Ascending aorta (tissue), 2 donors: ENCODE measurements at regions not wholly inside any gene's neighbourhood (a gene's known extent, or its start where the extent isn't known, plus 50 kb on each side); places are given as distances from the start of the nearest gene placed in this dataset.

ENCODE experiments used
- DNase-seq, 2 donors: peaks; one replicate each; pipeline ENCODE4 v3.0.0-alpha.2; 2019; ENCODE audit warnings: low spot score in 2 of 2
- H3K27ac ChIP-seq, 2 donors: fragments of 200-600 bp; sonication (generic); one replicate each; pipeline ENCODE4 v1.5.1; 2016 to 2017; ENCODE audit warnings: mild to moderate bottlenecking in 1 of 2
- H3K27me3 ChIP-seq: fragments of 200-600 bp; sonication (generic); one replicate; pipeline ENCODE4 v1.5.1; 2017
- H3K36me3 ChIP-seq, 2 donors: fragments of 200-600 bp; sonication (generic); one replicate each; pipeline ENCODE4 v1.5.1; 2016
- H3K4me1 ChIP-seq, 2 donors: fragments of 200-600 bp; sonication (generic); one replicate each; pipeline ENCODE4 v1.5.1; 2016 to 2017; ENCODE audit warnings: mild to moderate bottlenecking in 1 of 2
- H3K4me3 ChIP-seq, 2 donors: fragments of 200-600 bp; sonication (generic); one replicate each; pipeline ENCODE4 v1.5.1; 2016 to 2017; ENCODE audit warnings: mild to moderate bottlenecking in 1 of 2
- H3K9me3 ChIP-seq, 2 donors: fragments of 200-600 bp; sonication (generic); one replicate each; pipeline ENCODE4 v1.5.1; 2016
- intact Hi-C: fragments of 100-400 bp; cut with DNase I; formaldehyde crosslinking; loops from one replicate; pipeline ENCODE4 v1.15.1; 2023
- TF ChIP-seq, protein P1 (sequence below), 3 experiments: fragments of 200-600 bp in 2 of 3; fragments of 450-650 bp in 1 of 3; sonication (generic) in 2 of 3; IDR thresholded peaks; one replicate each; pipeline ENCODE4 v1.5.1; 2016 to 2019; ENCODE audit warnings: antibody characterized with exemption in 3 of 3, mild to moderate bottlenecking in 1 of 3, moderate library complexity in 1 of 3

DNA sequence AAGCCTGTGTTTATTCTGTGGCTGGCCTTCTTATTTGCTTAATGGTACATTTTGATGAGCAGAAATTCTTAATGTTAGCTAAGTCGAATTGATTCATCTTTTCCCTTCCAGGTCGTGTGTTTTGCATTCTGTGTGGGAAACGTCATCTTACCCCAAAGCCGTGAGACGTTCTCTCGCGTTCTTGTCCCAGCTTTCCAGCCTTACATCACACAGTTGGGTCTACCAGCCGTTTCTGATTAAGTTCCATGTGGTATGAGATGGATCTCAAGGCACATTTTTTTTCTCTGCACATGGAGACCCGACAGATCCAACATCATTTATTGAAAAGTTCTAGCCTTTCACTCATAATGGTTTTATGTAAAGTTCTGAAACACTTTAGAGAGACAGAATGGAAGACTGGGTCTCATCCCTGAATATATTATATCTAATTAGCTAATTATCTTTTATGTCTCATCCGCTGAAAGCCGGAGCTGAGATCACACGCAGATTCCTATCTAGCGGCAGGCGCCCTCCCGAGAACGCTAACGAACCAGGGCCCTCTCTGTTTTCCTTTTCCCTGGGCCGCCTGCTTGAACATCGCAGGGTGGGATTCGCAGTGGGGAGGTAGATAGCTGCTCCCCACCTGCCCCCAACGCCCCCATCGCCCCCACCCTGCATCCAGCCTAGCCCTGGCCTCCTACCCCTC, 1162.2 kb downstream of the BRD1 start:
- H3K27ac ChIP-seq, result no peak overlapping the region
- no peak for DNase-seq
- no peaks in the 10 kb centered on the region for H3K9me3 ChIP-seq
- H3K36me3 ChIP-seq, result no peaks in the 10 kb centered on the region
- no peak overlapping the region for H3K4me3 ChIP-seq
- intact Hi-C loops, result no loop called here
- H3K4me1 ChIP-seq, result no peaks in the 10 kb centered on the region
- no peaks in the 10 kb centered on the region for H3K27me3 ChIP-seq
- TF ChIP-seq, protein P1, sequence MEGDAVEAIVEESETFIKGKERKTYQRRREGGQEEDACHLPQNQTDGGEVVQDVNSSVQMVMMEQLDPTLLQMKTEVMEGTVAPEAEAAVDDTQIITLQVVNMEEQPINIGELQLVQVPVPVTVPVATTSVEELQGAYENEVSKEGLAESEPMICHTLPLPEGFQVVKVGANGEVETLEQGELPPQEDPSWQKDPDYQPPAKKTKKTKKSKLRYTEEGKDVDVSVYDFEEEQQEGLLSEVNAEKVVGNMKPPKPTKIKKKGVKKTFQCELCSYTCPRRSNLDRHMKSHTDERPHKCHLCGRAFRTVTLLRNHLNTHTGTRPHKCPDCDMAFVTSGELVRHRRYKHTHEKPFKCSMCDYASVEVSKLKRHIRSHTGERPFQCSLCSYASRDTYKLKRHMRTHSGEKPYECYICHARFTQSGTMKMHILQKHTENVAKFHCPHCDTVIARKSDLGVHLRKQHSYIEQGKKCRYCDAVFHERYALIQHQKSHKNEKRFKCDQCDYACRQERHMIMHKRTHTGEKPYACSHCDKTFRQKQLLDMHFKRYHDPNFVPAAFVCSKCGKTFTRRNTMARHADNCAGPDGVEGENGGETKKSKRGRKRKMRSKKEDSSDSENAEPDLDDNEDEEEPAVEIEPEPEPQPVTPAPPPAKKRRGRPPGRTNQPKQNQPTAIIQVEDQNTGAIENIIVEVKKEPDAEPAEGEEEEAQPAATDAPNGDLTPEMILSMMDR (IDR thresholded peaks at IDR 0.05), result no peak

DNA sequence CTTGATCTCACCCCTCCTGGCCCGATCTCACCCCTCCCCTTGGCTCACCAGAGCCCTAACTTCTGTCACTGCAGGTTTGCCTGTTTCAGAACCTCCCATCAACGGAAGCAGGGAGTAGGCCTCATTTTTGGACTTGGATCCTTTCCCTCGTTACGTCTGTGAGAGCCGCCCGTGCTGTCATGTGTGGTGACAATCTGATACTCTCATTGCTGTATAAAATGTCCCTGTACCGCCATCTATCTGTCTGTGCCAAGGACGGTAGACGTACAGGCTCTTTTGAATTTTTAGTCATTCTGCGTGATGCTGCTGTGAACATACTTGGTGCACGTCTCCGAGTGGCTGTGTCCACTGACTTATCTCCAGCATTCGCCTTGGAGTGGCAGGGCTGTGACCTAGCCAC, 1163.1 kb downstream of the BRD1 start:
- intact Hi-C loops, result no loop called here
- TF ChIP-seq, protein P1 (IDR thresholded peaks at IDR 0.05), result no peak
- H3K9me3 ChIP-seq, result no peaks in the 10 kb centered on the region
- H3K27me3 ChIP-seq, result no peaks in the 10 kb centered on the region
- no peak overlapping the region for H3K4me3 ChIP-seq
- no peaks in the 10 kb centered on the region for H3K36me3 ChIP-seq
- H3K4me1 ChIP-seq, result no peaks in the 10 kb centered on the region
- no peak overlapping the region for H3K27ac ChIP-seq
- DNase-seq, result no peak

DNA sequence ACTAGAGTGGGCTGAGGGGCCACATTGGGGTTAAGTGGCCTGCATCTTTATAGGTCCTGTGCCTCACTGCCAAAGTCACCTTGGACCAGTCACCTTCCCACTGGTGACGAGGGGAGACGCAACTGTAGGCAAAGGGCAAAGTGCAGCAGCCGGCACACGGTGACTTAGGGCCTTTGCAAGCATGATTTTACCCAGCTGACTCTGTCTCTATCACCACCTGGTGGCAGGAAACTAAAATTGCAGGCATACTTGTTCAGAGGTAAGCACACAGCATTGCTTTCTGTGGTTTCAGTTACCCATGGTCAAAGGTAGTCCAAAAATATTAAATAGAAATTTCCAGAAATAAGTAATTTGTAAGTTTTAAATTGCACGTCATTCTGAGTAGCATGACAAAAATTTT, 1164.4 kb downstream of the BRD1 start:
- TF ChIP-seq, protein P1 (IDR thresholded peaks at IDR 0.05), result no peak
- H3K27me3 ChIP-seq, result no peaks in the 10 kb centered on the region

DNA sequence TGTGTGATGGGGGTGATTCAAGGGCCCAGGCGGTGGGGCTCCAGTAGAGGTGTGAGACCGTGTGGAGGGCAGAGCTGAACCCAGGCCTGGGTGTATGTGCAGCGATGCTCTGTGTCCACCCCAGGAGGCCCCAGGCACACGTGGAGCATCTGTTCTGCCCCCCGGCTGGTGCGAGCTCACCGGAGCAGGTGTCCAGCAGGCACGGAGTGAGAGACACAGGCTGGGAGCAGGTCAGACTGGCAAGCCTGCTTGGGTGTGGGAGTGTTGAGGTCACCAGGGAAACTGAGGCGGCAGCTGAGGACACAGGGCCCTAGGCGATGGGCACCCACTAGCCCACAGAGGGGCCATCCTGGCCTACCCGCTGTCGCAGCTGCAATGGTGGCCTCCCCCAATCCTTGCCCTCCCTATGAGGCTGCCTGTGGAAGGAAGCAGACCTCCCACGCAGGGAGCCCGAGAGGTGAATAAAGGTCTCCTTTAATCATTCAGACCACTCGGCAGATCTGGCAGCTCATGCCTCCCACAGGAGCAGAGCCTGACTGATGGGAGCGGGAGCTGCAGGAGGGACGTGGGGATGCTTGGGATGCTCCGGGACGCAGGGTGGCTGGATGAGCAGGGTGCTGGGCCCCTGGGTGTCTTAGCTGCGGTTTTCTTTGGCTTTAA, 1165.1 kb downstream of the BRD1 start:
- TF ChIP-seq, protein P1 (IDR thresholded peaks at IDR 0.05), result no peak
- Histone ChIP-seq H3K4me1 (no peaks in the 10 kb centered on the region), H3K9me3 (no peaks in the 10 kb centered on the region), H3K27ac (no peak overlapping the region), H3K36me3 (no peaks in the 10 kb centered on the region), H3K27me3 (no peaks in the 10 kb centered on the region), H3K4me3 (no peak overlapping the region)
- intact Hi-C loops, result no loop called here
- DNase-seq, result no peak

More for the DNA sequence above, 1164.4 kb downstream of the BRD1 start:
- DNase-seq, result no peak
- Histone ChIP-seq H3K27ac (no peak overlapping the region), H3K4me1 (no peaks in the 10 kb centered on the region), H3K4me3 (no peak overlapping the region), H3K36me3 (no peaks in the 10 kb centered on the region), H3K9me3 (no peaks in the 10 kb centered on the region)
- intact Hi-C loops, result no loop called here

DNA sequence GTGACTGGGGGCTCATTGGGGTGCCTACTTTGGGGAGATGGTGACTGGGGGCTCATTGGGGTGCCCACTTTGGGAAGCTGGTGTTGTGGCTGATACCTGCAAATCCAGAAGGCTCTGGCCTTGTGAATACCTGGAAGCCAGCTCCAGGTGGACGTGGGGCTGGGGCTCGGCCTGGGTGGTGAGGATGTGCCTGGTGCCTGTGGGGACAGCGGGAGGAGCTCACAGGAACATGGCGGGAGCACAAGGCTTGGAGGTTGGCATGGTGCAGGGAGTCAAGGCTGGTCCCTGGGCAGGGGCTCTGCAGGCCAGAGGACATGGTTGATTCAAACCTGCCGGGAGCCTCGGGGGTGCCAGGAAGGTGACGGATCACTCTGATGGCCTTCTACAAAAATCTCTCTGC, 1165.7 kb downstream of the BRD1 start:
- H3K4me3 ChIP-seq, result no peak overlapping the region
- intact Hi-C loops, result no loop called here
- H3K9me3 ChIP-seq, result no peaks in the 10 kb centered on the region
- no peaks in the 10 kb centered on the region for H3K36me3 ChIP-seq
- no peak for DNase-seq
- TF ChIP-seq, protein P1 (IDR thresholded peaks at IDR 0.05), result no peak
- H3K27ac ChIP-seq, result no peak overlapping the region
- H3K27me3 ChIP-seq, result no peaks in the 10 kb centered on the region
- no peaks in the 10 kb centered on the region for H3K4me1 ChIP-seq
